SK-N-SH treated with all-trans-retinoic acid at 6 μM for 48 hours (cell line): ENCODE measurements at regions not wholly inside any gene's neighbourhood (a gene's known extent, or its start where the extent isn't known, plus 50 kb on each side); places are given as distances from the start of the nearest gene placed in this dataset.

Experiments used
- ATAC-seq: fragments of 200-7000 bp; cut with Tn5 transposase; 3 replicates; pipeline ENCODE4 v1.9.1; 2020; ENCODE audit warnings: mild to moderate bottlenecking, moderate library complexity
- ARNTL ChIP-seq: fragments of 450-650 bp; formaldehyde crosslinking; IDR thresholded peaks from 2 replicates; pipeline ENCODE4 v1.5.0; 2020; ENCODE audit warnings: low read depth, mild to moderate bottlenecking, moderate library complexity, borderline replicate concordance
- BACH2 ChIP-seq: fragments of 250-450 bp; sonication (Bioruptor Pico); IDR thresholded peaks from 2 replicates; pipeline ENCODE4 v1.9.0; 2021; ENCODE audit warnings: mild to moderate bottlenecking, borderline replicate concordance
- CSDC2 ChIP-seq: fragments of 250-450 bp; sonication (Bioruptor Pico); IDR thresholded peaks from 2 replicates; pipeline ENCODE4 v1.5.0; 2020; ENCODE audit warnings: mild to moderate bottlenecking, moderate library complexity
- ESRRG ChIP-seq: fragments of 250-450 bp; sonication (Bioruptor Pico); IDR thresholded peaks from 2 replicates; pipeline ENCODE4 v1.6.1; 2021; ENCODE audit warnings: mild to moderate bottlenecking
- GLIS3 ChIP-seq: fragments of 250-450 bp; sonication (Bioruptor Pico); IDR thresholded peaks from 2 replicates; pipeline ENCODE4 v1.5.0; 2020; ENCODE audit warnings: mild to moderate bottlenecking, moderate library complexity
- ISL1 ChIP-seq: fragments of 250-450 bp; sonication (Bioruptor Pico); IDR thresholded peaks from 2 replicates; pipeline ENCODE4 v2.1.2; 2022; ENCODE audit warnings: mild to moderate bottlenecking, moderate library complexity
- OSR1 ChIP-seq: fragments of 250-450 bp; sonication (Bioruptor Pico); IDR thresholded peaks from 2 replicates; pipeline ENCODE4 v1.8.0; 2022; ENCODE audit warnings: moderate library complexity, mild to moderate bottlenecking, inconsistent platforms
- PATZ1 ChIP-seq: fragments of 250-450 bp; sonication (Bioruptor Pico); IDR thresholded peaks from 2 replicates; pipeline ENCODE4 v1.8.0; 2020; ENCODE audit warnings: mild to moderate bottlenecking, moderate library complexity, borderline replicate concordance
- PPARA ChIP-seq: fragments of 250-450 bp; sonication (Bioruptor Pico); IDR thresholded peaks from 2 replicates; pipeline ENCODE4 v1.5.0; 2020; ENCODE audit warnings: mild to moderate bottlenecking, borderline replicate concordance
- RARB ChIP-seq: fragments of 250-450 bp; sonication (Bioruptor Pico); IDR thresholded peaks from 2 replicates; pipeline ENCODE4 v1.8.0; 2021; ENCODE audit warnings: mild to moderate bottlenecking, moderate library complexity
- SNAI2 ChIP-seq: fragments of 250-450 bp; sonication (Bioruptor Pico); IDR thresholded peaks from 2 replicates; pipeline ENCODE4 v1.5.0; 2020; ENCODE audit warnings: mild to moderate bottlenecking, moderate library complexity
- TCF4 ChIP-seq: fragments of 250-450 bp; sonication (Bioruptor Pico); IDR thresholded peaks from 2 replicates; pipeline ENCODE4 v1.8.0; 2021; ENCODE audit warnings: mild to moderate bottlenecking, moderate library complexity, borderline replicate concordance
- TOX ChIP-seq: fragments of 250-450 bp; sonication (Bioruptor Pico); IDR thresholded peaks from 2 replicates; pipeline ENCODE4 v1.8.0; 2021; ENCODE audit warnings: mild to moderate bottlenecking, moderate library complexity, borderline replicate concordance
- ZC3H10 ChIP-seq: fragments of 250-450 bp; sonication (Bioruptor Pico); IDR thresholded peaks from 2 replicates; pipeline ENCODE4 v1.5.1; 2021; ENCODE audit warnings: mild to moderate bottlenecking, moderate library complexity
- ZFP3 ChIP-seq: fragments of 250-450 bp; sonication (Bioruptor Pico); IDR thresholded peaks from 2 replicates; pipeline ENCODE4 v1.5.0; 2020; ENCODE audit warnings: mild to moderate bottlenecking, moderate library complexity
- ZFP30 ChIP-seq: fragments of 450-650 bp; formaldehyde crosslinking; IDR thresholded peaks from 2 replicates; pipeline ENCODE4 v1.5.0; 2022; ENCODE audit warnings: mild to moderate bottlenecking, moderate library complexity
- ZNF565 ChIP-seq: fragments of 450-650 bp; formaldehyde crosslinking; conservative IDR thresholded peaks from 2 replicates; pipeline ENCODE4 v1.5.0; 2020; ENCODE audit warnings: low read depth, mild to moderate bottlenecking, moderate library complexity
- ZNF70 ChIP-seq: fragments of 450-650 bp; formaldehyde crosslinking; IDR thresholded peaks from 2 replicates; pipeline ENCODE4 v1.5.0; 2020; ENCODE audit warnings: mild to moderate bottlenecking, moderate library complexity
- ZNF8 ChIP-seq: fragments of 450-650 bp; formaldehyde crosslinking; IDR thresholded peaks from 2 replicates; pipeline ENCODE4 v1.5.0; 2020; ENCODE audit warnings: mild to moderate bottlenecking, moderate library complexity
- TF ChIP-seq, protein P1 (sequence below): fragments of 250-450 bp; sonication (Bioruptor Pico); IDR thresholded peaks from 2 replicates; pipeline ENCODE4 v1.5.0; 2020; ENCODE audit warnings: mild to moderate bottlenecking, moderate library complexity
- TF ChIP-seq, protein P2 (sequence below): fragments of 250-450 bp; sonication (Bioruptor Pico); IDR thresholded peaks from 2 replicates; pipeline ENCODE4 v1.5.1; 2020; ENCODE audit warnings: low read depth, mild to moderate bottlenecking, moderate library complexity
- TF ChIP-seq, protein P3 (sequence below): fragments of 250-450 bp; sonication (Bioruptor Pico); IDR thresholded peaks from 2 replicates; pipeline ENCODE4 v1.5.1; 2021; ENCODE audit warnings: mild to moderate bottlenecking, moderate library complexity
- TF ChIP-seq, protein P4 (sequence below): fragments of 250-450 bp; sonication (Bioruptor Pico); IDR thresholded peaks from 2 replicates; pipeline ENCODE4 v1.8.0; 2021; ENCODE audit warnings: low read depth, mild to moderate bottlenecking, moderate library complexity, borderline replicate concordance

GRCh38 chr6:165864218-165864617, 201.2 kb upstream of the PDE10A start:
- TF ChIP-seq ARNTL (CRISPR knock-in tag) (no peak), BACH2 (CRISPR knock-in tag) (no peak), ZC3H10 (CRISPR knock-in tag) (no peak), ZNF70 (CRISPR knock-in tag) (no peak), ZFP3 (CRISPR knock-in tag) (no peak), OSR1 (no peak), GLIS3 (CRISPR knock-in tag) (no peak), CSDC2 (CRISPR knock-in tag) (no peak), ZFP30 (no peak), ZNF8 (CRISPR knock-in tag) (no peak), TCF4 (CRISPR knock-in tag) (no peak), TOX (no peak), RARB (CRISPR knock-in tag) (no peak), PATZ1 (no peak), SNAI2 (CRISPR knock-in tag) (no peak)
- TF ChIP-seq, protein P1, sequence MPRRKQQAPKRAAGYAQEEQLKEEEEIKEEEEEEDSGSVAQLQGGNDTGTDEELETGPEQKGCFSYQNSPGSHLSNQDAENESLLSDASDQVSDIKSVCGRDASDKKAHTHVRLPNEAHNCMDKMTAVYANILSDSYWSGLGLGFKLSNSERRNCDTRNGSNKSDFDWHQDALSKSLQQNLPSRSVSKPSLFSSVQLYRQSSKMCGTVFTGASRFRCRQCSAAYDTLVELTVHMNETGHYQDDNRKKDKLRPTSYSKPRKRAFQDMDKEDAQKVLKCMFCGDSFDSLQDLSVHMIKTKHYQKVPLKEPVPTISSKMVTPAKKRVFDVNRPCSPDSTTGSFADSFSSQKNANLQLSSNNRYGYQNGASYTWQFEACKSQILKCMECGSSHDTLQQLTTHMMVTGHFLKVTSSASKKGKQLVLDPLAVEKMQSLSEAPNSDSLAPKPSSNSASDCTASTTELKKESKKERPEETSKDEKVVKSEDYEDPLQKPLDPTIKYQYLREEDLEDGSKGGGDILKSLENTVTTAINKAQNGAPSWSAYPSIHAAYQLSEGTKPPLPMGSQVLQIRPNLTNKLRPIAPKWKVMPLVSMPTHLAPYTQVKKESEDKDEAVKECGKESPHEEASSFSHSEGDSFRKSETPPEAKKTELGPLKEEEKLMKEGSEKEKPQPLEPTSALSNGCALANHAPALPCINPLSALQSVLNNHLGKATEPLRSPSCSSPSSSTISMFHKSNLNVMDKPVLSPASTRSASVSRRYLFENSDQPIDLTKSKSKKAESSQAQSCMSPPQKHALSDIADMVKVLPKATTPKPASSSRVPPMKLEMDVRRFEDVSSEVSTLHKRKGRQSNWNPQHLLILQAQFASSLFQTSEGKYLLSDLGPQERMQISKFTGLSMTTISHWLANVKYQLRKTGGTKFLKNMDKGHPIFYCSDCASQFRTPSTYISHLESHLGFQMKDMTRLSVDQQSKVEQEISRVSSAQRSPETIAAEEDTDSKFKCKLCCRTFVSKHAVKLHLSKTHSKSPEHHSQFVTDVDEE (CRISPR knock-in tag): no peak
- TF ChIP-seq, protein P2, sequence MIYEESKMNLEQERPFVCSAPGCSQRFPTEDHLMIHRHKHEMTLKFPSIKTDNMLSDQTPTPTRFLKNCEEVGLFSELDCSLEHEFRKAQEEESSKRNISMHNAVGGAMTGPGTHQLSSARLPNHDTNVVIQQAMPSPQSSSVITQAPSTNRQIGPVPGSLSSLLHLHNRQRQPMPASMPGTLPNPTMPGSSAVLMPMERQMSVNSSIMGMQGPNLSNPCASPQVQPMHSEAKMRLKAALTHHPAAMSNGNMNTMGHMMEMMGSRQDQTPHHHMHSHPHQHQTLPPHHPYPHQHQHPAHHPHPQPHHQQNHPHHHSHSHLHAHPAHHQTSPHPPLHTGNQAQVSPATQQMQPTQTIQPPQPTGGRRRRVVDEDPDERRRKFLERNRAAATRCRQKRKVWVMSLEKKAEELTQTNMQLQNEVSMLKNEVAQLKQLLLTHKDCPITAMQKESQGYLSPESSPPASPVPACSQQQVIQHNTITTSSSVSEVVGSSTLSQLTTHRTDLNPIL (CRISPR knock-in tag): no peak
- TF ChIP-seq, protein P3, sequence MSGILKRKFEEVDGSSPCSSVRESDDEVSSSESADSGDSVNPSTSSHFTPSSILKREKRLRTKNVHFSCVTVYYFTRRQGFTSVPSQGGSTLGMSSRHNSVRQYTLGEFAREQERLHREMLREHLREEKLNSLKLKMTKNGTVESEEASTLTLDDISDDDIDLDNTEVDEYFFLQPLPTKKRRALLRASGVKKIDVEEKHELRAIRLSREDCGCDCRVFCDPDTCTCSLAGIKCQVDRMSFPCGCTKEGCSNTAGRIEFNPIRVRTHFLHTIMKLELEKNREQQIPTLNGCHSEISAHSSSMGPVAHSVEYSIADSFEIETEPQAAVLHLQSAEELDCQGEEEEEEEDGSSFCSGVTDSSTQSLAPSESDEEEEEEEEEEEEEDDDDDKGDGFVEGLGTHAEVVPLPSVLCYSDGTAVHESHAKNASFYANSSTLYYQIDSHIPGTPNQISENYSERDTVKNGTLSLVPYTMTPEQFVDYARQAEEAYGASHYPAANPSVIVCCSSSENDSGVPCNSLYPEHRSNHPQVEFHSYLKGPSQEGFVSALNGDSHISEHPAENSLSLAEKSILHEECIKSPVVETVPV (CRISPR knock-in tag): no peak
- TF ChIP-seq, protein P4, sequence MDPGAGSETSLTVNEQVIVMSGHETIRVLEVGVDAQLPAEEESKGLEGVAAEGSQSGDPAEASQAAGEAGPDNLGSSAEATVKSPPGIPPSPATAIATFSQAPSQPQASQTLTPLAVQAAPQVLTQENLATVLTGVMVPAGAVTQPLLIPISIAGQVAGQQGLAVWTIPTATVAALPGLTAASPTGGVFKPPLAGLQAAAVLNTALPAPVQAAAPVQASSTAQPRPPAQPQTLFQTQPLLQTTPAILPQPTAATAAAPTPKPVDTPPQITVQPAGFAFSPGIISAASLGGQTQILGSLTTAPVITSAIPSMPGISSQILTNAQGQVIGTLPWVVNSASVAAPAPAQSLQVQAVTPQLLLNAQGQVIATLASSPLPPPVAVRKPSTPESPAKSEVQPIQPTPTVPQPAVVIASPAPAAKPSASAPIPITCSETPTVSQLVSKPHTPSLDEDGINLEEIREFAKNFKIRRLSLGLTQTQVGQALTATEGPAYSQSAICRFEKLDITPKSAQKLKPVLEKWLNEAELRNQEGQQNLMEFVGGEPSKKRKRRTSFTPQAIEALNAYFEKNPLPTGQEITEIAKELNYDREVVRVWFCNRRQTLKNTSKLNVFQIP (CRISPR knock-in tag): no peak
- TF ChIP-seq, all 23 proteins: peak for 0
- ATAC-seq: no peak

- ATAC-seq: no peak
- TF ChIP-seq ISL1 (CRISPR knock-in tag) (no peak), PPARA (CRISPR knock-in tag) (no peak), RARB (CRISPR knock-in tag) (no peak), ZNF70 (CRISPR knock-in tag) (no peak), ZNF565 (no peak), SNAI2 (CRISPR knock-in tag) (no peak), GLIS3 (CRISPR knock-in tag) (no peak), ZFP30 (no peak), ESRRG (CRISPR knock-in tag) (no peak), CSDC2 (CRISPR knock-in tag) (no peak), ARNTL (CRISPR knock-in tag) (no peak), TOX (no peak), ZC3H10 (CRISPR knock-in tag) (no peak), TCF4 (CRISPR knock-in tag) (no peak)
- TF ChIP-seq, protein P1 (CRISPR knock-in tag): no peak
- TF ChIP-seq, protein P3 (CRISPR knock-in tag): no peak
- TF ChIP-seq, protein P4 (CRISPR knock-in tag): no peak
Observed at GRCh38 chr6:165863801-165864200, 200.8 kb upstream of the PDE10A start.
